Stomach (tissue), 4 donors: ENCODE measurements at regions not wholly inside any gene's neighbourhood (a gene's known extent, or its start where the extent isn't known, plus 50 kb on each side); places are given as distances from the start of the nearest gene placed in this dataset.

Experiments used
- CTCF ChIP-seq, 7 experiments: fragments of 450-650 bp in 4 of 7; fragments of 200-600 bp in 3 of 7; sonication (generic) in 3 of 7; IDR thresholded peaks; one replicate each; pipeline ENCODE4 v1.5.1; 2016 to 2019; ENCODE audit warnings: antibody characterized with exemption in 7 of 7, control low read depth in 2 of 7, mild to moderate bottlenecking in 1 of 7
- POLR2AphosphoS5 ChIP-seq, 3 donors: sonication (generic); formaldehyde crosslinking; IDR thresholded peaks; one replicate each; pipeline ENCODE4 v1.6.1; 2016; ENCODE audit warnings: antibody characterized with exemption in 3 of 3

- TF ChIP-seq CTCF (IDR thresholded peaks at IDR 0.05), result no peak
- TF ChIP-seq POLR2AphosphoS5 (IDR thresholded peaks at IDR 0.05), result no peak
Measured at GRCh38 chr6:22363166-22363713, 66.4 kb upstream of the PRL start.
